ENCODE measurements at regions not wholly inside any gene's neighbourhood (a gene's known extent, or its start where the extent isn't known, plus 50 kb on each side); places are given as distances from the start of the nearest gene placed in this dataset.

DNA sequence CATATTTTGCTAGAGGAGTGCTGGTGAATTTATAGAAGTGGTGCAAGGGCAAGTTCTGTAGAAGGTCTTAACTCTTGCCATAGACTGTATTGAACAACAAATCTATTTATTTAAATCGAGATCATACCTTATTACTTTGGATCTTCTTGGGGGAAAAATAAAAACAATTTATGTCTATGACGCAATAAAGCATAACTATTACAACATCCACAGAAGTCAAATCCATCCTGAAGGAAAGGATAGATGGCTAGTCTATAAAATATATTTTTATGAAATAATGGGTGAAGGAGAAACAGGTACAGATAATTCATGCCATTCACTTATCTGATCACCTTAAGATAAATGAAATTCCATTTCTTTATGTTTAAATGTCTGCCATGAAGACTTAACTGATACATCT lies 1168.8 kb upstream of the AGA start:
- TF ChIP-seq CTCF (IDR thresholded peaks at IDR 0.05; ENCODE audit: insufficient read depth, low read depth, low read length) (no peak), EZH2 (IDR thresholded peaks at IDR 0.05; ENCODE audit: insufficient read depth, low read length) (no peak)
